ENCODE measurements at regions not wholly inside any gene's neighbourhood (a gene's known extent, or its start where the extent isn't known, plus 50 kb on each side); places are given as distances from the start of the nearest gene placed in this dataset.
"Not testable (repeated sequence)": the region's sequence is repeated elsewhere in the genome, so short reads cannot be mapped to it uniquely, and the experiment has no call there.

GRCh38 chr2:226536410-226536809 lies 263.2 kb downstream of the IRS1 start:
- POLR2A ChIA-PET, result no interaction called here
- CTCF ChIA-PET, result no interaction called here
- no peaks in the 10 kb centered on the region for H3K4me1 ChIP-seq (ENCODE audit: control insufficient read depth, insufficient read depth, low read length)
- H3K27ac ChIP-seq (ENCODE audit: extremely low read depth, low read depth, low read length), result no peak overlapping the region
- no peaks in the 10 kb centered on the region for H3K36me3 ChIP-seq (ENCODE audit: control insufficient read depth in 2 of 2, insufficient read depth in 1 of 2, low read length in 2 of 2)
- TF ChIP-seq ZBTB11 (tag by site-specific recombination; conservative IDR thresholded peaks at IDR 0.05; ENCODE audit: low read depth) (no peak), ZFP41 (tag by site-specific recombination; IDR thresholded peaks at IDR 0.05; ENCODE audit: borderline replicate concordance) (no peak), ZNF426 (tag by site-specific recombination; IDR thresholded peaks at IDR 0.05) (no peak), MZF1 (tag by site-specific recombination; IDR thresholded peaks at IDR 0.05; ENCODE audit: borderline replicate concordance) (no peak), WT1 (tag by site-specific recombination; IDR thresholded peaks at IDR 0.05) (no peak), ZNF664 (tag by site-specific recombination; IDR thresholded peaks at IDR 0.05) (no peak), ZNF311 (tag by site-specific recombination; IDR thresholded peaks at IDR 0.05; ENCODE audit: borderline replicate concordance) (no peak), ZNF416 (tag by site-specific recombination; IDR thresholded peaks at IDR 0.05) (no peak), ZNF785 (tag by site-specific recombination; IDR thresholded peaks at IDR 0.05) (no peak), ZNF837 (tag by site-specific recombination; IDR thresholded peaks at IDR 0.05) (no peak), ZNF768 (tag by site-specific recombination; IDR thresholded peaks at IDR 0.05) (no peak), ZNF629 (tag by site-specific recombination; IDR thresholded peaks at IDR 0.05) (no peak)
- no peaks in the 10 kb centered on the region for H3K9me3 ChIP-seq (ENCODE audit: control insufficient read depth, insufficient read depth, low read depth, low read length)
- no peak overlapping the region for H3K4me3 ChIP-seq (ENCODE audit: low read depth, low read length)

- H3K27ac ChIP-seq (ENCODE audit: extremely low read depth, low read depth, low read length); H3K36me3 ChIP-seq (ENCODE audit: control insufficient read depth in 2 of 2, insufficient read depth in 1 of 2, low read length in 2 of 2); POLR2A ChIA-PET; H3K4me1 ChIP-seq (ENCODE audit: control insufficient read depth, insufficient read depth, low read length); H3K4me3 ChIP-seq (ENCODE audit: low read depth, low read length); CTCF ChIA-PET; H3K9me3 ChIP-seq (ENCODE audit: control insufficient read depth, insufficient read depth, low read depth, low read length): not testable (repeated sequence)
- TF ChIP-seq ZNF146 (tag by site-specific recombination; IDR thresholded peaks at IDR 0.05), result peak; percentile 58
These were observed 266.6 kb downstream of the IRS1 start for GRCh38 chr2:226532976-226533375.

DNA sequence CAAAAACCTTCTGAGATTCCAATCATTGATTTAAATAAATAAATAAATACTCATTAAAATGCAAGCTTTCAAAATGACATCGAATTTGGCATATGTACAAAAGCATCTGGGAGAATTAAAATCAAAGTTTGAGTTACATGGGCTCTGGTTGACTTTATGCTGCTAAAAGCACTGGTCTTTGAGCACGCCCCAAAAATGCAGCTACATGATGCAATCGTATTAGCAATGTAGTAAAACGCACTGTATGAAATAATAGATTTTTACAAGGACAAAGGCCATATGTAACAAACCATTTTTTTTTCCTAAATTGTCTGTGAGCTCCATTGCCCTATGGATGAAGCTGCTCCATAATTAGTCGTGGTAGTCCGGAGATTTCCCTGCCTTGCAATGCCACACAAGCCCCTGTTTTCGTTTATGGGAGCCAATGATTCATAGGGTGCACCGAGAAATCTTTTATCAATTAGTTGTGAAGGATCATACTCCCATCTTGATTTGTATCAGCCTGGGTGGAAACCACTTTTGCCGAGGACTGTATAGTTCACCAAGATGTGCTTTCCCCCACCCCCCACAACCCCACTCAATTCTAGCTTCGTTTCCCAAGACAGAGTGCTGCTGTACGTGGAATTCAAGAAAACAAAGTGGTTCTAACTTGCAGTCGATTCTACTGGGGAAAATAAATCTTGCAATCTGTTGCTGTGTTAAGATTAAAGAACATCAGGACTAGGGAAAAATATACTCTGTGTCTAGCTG lies 268.4 kb downstream of the IRS1 start:
- Histone ChIP-seq H3K4me3 (ENCODE audit: low read depth, low read length) (no peak overlapping the region), H3K9me3 (ENCODE audit: control insufficient read depth, insufficient read depth, low read depth, low read length) (no peaks in the 10 kb centered on the region), H3K27ac (ENCODE audit: extremely low read depth, low read depth, low read length) (no peak overlapping the region), H3K36me3 (ENCODE audit: control insufficient read depth in 2 of 2, insufficient read depth in 1 of 2, low read length in 2 of 2) (no peaks in the 10 kb centered on the region), H3K4me1 (ENCODE audit: control insufficient read depth, insufficient read depth, low read length) (no peaks in the 10 kb centered on the region)
- CTCF ChIA-PET, result interaction anchor here (0.9 kb wide), 1 partner anchor 37 kb away, joined by 4 read pairs; no protein-coding TSS in a partner anchor
- POLR2A ChIA-PET, result no interaction called here
- TF ChIP-seq ZNF580 (tag by site-specific recombination; IDR thresholded peaks at IDR 0.05) (no peak), ZNF791 (tag by site-specific recombination; IDR thresholded peaks at IDR 0.05) (no peak), ZNF701 (tag by site-specific recombination; IDR thresholded peaks at IDR 0.05) (no peak), ZNF624 (tag by site-specific recombination; IDR thresholded peaks at IDR 0.05) (no peak), ZNF23 (tag by site-specific recombination; IDR thresholded peaks at IDR 0.05; ENCODE audit: borderline replicate concordance) (no peak), ZNF140 (tag by site-specific recombination; IDR thresholded peaks at IDR 0.05) (no peak), ZNF830 (tag by site-specific recombination; IDR thresholded peaks at IDR 0.05; ENCODE audit: low read depth) (no peak), BCL11A (tag by site-specific recombination; IDR thresholded peaks at IDR 0.05; ENCODE audit: low read depth) (no peak), ZNF549 (tag by site-specific recombination; IDR thresholded peaks at IDR 0.05) (no peak)
- TF ChIP-seq, protein P1, sequence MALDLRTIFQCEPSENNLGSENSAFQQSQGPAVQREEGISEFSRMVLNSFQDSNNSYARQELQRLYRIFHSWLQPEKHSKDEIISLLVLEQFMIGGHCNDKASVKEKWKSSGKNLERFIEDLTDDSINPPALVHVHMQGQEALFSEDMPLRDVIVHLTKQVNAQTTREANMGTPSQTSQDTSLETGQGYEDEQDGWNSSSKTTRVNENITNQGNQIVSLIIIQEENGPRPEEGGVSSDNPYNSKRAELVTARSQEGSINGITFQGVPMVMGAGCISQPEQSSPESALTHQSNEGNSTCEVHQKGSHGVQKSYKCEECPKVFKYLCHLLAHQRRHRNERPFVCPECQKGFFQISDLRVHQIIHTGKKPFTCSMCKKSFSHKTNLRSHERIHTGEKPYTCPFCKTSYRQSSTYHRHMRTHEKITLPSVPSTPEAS (tag by site-specific recombination; IDR thresholded peaks at IDR 0.05), result no peak
